OCI-M1 (cell line): ENCODE measurements at regions not wholly inside any gene's neighbourhood (a gene's known extent, or its start where the extent isn't known, plus 50 kb on each side); places are given as distances from the start of the nearest gene placed in this dataset.

Source experiments
- DNase-seq: peaks from one replicate; lab custom pipeline; 2025; lab: John Stamatoyannopoulos, UW

- peak; percentile 31 for DNase-seq
Observed at GRCh38 chr4:15374656-15375055, 53.2 kb upstream of the C1QTNF7 start.

DNA sequence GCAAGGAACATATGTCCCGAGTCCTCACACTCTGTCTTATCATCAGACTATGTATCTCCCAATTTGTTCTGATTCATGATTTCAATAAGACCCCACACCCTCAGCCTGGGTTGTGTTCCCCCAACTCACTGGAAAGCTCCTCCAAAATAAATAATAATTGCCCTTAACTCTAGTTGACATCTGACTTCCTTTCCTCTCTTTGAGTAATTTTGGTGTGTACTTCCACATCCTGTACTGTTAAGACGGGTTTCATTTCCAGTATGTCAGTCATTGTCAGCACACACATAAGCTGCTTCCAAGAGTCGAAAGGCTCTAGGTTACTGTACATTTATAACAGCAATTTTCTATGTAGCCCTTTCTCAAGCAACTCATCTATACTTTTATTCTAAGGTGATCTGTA is 52.2 kb upstream of the C1QTNF7 start:
- DNase-seq = no peak

- no peak for DNase-seq
Observed at GRCh38 chr4:15376145-15376544, 51.7 kb upstream of the C1QTNF7 start.

DNA sequence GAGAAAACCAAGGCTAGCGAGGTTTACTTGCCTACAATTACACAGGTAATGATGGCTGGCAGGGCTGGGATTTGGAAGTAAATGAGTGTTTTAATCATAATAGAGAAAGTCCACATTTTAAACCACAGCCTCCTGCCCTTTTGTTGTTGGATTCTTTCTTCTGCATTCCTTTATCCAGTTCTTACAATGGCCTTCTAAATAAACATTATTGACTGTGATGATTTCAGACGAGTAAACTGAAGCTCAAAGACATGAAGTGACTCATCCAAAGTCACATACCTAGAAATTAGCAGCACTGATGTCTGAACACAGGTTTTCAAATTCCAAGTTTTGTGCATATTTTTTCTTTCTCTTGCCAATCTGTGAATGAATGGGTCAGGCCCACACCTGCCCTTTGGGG is 51.2 kb upstream of the C1QTNF7 start:
- DNase-seq = no peak
